ENCODE measurements at regions not wholly inside any gene's neighbourhood (a gene's known extent, or its start where the extent isn't known, plus 50 kb on each side); places are given as distances from the start of the nearest gene placed in this dataset.
"Not testable (repeated sequence)": the region's sequence is repeated elsewhere in the genome, so short reads cannot be mapped to it uniquely, and the experiment has no call there.

GRCh38 chr1:198809247-198809646, 170.4 kb downstream of the PTPRC start:
- DNase-seq, result no peak

GRCh38 chr1:198811449-198811848, 172.6 kb downstream of the PTPRC start:
- DNase-seq, result no peak

- no peak for DNase-seq
Measured at GRCh38 chr1:198823626-198824025, 184.8 kb downstream of the PTPRC start.

- DNase-seq, result no peak
Measured at GRCh38 chr1:198825254-198825653, 186.4 kb downstream of the PTPRC start.

- no peak for DNase-seq
Measured at GRCh38 chr1:198829356-198829755, 190.5 kb downstream of the PTPRC start.

GRCh38 chr1:198829944-198830343, 191.1 kb downstream of the PTPRC start:
- no peak for DNase-seq

GRCh38 chr1:198830412-198830811, 191.6 kb downstream of the PTPRC start:
- DNase-seq, result no peak

GRCh38 chr1:198833706-198834503, 195.1 kb downstream of the PTPRC start:
- no peak for DNase-seq

- DNase-seq, result peak in 1 of 3 experiments; percentile 7
Measured at GRCh38 chr1:198837278-198838021, 198.6 kb downstream of the PTPRC start.

- DNase-seq, result no peak
Measured at GRCh38 chr1:198838022-198838342, 199.1 kb downstream of the PTPRC start.

- no peak for DNase-seq
Measured at GRCh38 chr1:198841477-198841876, 202.6 kb downstream of the PTPRC start.

- no peak for DNase-seq
Measured at GRCh38 chr1:198842686-198843085, 203.8 kb downstream of the PTPRC start.

GRCh38 chr1:198845271-198845670, 206.4 kb downstream of the PTPRC start:
- DNase-seq, result no peak

GRCh38 chr1:198845851-198846250, 207.0 kb downstream of the PTPRC start:
- DNase-seq, result no peak

GRCh38 chr1:198846556-198846955, 207.7 kb downstream of the PTPRC start:
- no peak for DNase-seq

- no peak for DNase-seq
Measured at GRCh38 chr1:198848206-198848605, 209.4 kb downstream of the PTPRC start.

- peak in 1 of 3 experiments; percentile 56 for DNase-seq
Measured at GRCh38 chr1:198848649-198849048, 209.8 kb downstream of the PTPRC start.

- DNase-seq, result peak in 1 of 3 experiments; percentile 56
Measured at GRCh38 chr1:198849093-198849492, 210.3 kb downstream of the PTPRC start.

GRCh38 chr1:198850196-198850595, 211.4 kb downstream of the PTPRC start:
- no peak for DNase-seq

- DNase-seq, result not testable (repeated sequence)
Measured at GRCh38 chr1:198850966-198851365, 212.1 kb downstream of the PTPRC start.

GRCh38 chr1:198856601-198857000, 217.8 kb downstream of the PTPRC start:
- DNase-seq, result peak in 1 of 3 experiments; percentile 9

- DNase-seq, result peak in 1 of 3 experiments; percentile 35
Measured at GRCh38 chr1:198858033-198858432, 219.2 kb downstream of the PTPRC start.

- DNase-seq, result peak in 1 of 3 experiments; percentile 40
Measured at GRCh38 chr1:198860371-198860770, 221.5 kb downstream of the PTPRC start.

GRCh38 chr1:198861636-198862035, 222.8 kb downstream of the PTPRC start:
- no peak for DNase-seq
